GM12875 (cell line): ENCODE measurements at regions not wholly inside any gene's neighbourhood (a gene's known extent, or its start where the extent isn't known, plus 50 kb on each side); places are given as distances from the start of the nearest gene placed in this dataset.

Source experiments
- H3K4me3 ChIP-seq: one replicate; pipeline ENCODE4 v1.5.1; 2011; ENCODE audit warnings: low read depth, low read length, control low read depth
- CTCF ChIP-seq: IDR thresholded peaks from 2 replicates; pipeline ENCODE4 v1.5.1; 2011; ENCODE audit warnings: low read depth, mild to moderate bottlenecking, control low read depth, inconsistent platforms, low read length, moderate library complexity, borderline replicate concordance; ENCODE audit not compliant: insufficient read depth

- TF ChIP-seq CTCF, result no peak
- no peak overlapping the region for H3K4me3 ChIP-seq
These were observed 1488.2 kb downstream of the FSTL5 start for GRCh38 chr4:160675550-160675949.

GRCh38 chr4:160685729-160686128, 1478.1 kb downstream of the FSTL5 start:
- TF ChIP-seq CTCF, result no peak
- no peak overlapping the region for H3K4me3 ChIP-seq

GRCh38 chr4:160701671-160702070, 1462.1 kb downstream of the FSTL5 start:
- no peak overlapping the region for H3K4me3 ChIP-seq
- TF ChIP-seq CTCF, result no peak

GRCh38 chr4:160709026-160709425, 1454.8 kb downstream of the FSTL5 start:
- H3K4me3 ChIP-seq, result no peak overlapping the region
- TF ChIP-seq CTCF, result no peak

GRCh38 chr4:160709546-160709945, 1454.3 kb downstream of the FSTL5 start:
- no peak overlapping the region for H3K4me3 ChIP-seq
- no peak for TF ChIP-seq CTCF

GRCh38 chr4:160716551-160716950, 1447.2 kb downstream of the FSTL5 start:
- TF ChIP-seq CTCF, result no peak
- H3K4me3 ChIP-seq, result no peak overlapping the region

GRCh38 chr4:160717848-160718247, 1446.0 kb downstream of the FSTL5 start:
- no peak for TF ChIP-seq CTCF
- no peak overlapping the region for H3K4me3 ChIP-seq
